RCC 7860 (cell line): ENCODE measurements at regions not wholly inside any gene's neighbourhood (a gene's known extent, or its start where the extent isn't known, plus 50 kb on each side); places are given as distances from the start of the nearest gene placed in this dataset.
"Not testable (repeated sequence)": the region's sequence is repeated elsewhere in the genome, so short reads cannot be mapped to it uniquely, and the experiment has no call there.

Experiments used
- DNase-seq: peaks from one replicate; pipeline ENCODE4 v3.0.0-alpha.2; 2015; ENCODE audit warnings: low spot score
- FAIRE-seq: peaks from 2 replicates; lab custom pipeline; 2012; peaks lifted over from hg19 to GRCh38; lab: Jason Lieb, UNC

DNA sequence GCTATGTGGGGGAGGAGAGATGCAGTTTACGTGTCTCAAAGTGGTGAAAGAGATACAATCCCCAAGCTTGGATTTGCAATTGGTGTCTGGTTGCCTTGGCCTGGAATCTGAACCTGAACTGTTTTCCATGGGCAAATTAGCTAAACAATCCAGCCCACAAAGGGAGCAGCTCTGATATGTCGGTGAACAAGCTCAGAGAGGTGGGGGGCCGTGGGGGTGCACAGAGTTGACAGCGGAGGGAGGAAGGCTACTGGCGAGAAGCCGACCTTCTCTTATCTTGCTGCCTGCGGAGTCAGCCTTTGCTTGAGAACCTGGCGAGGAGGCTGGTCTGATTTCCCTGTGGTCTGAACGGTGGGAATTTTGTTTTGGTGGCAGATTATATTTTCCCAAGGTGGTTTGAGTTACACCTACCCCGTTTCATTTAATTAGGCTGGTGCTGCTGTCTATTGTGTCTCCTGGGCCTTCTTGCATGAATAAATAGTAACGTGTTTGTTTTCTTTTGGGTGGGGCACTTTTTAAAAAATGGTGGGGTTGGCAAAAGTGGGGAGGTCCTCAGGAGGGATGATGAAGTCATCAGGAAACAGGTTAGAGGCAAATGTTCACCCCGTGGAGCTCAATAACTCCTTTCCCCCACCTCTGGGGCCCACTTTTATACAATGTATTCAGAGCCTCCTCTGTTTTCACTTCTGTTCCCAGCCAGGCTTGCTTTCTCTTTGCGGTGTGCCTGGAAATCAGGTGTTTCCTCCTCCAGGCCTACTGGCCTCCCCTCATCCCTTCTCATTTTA, 80.9 kb upstream of the IGFBP5 start:
- DNase-seq (no peak), FAIRE-seq (no peak)

DNA sequence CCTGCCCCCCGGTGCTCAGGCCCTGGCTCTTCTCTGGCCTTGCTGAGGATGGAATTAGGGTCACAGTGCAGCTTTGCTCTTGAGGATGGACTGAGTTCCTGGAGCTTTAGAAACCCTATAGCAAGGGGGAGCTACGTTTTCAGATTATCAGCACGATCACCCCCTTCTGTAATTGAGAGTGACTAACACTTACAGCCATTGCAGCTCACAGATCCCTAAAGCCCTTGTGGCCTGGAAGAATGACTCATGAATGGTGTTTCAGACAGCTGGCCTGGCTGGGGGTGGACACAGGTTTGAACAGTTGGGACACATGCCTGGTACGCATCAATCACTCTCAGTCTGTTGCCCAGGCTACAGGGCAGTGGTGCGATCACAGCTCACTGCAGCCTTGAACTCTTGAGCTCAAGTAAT, 79.7 kb upstream of the IGFBP5 start:
- DNase-seq (peak; percentile 100), FAIRE-seq (peak; percentile 96)

DNA sequence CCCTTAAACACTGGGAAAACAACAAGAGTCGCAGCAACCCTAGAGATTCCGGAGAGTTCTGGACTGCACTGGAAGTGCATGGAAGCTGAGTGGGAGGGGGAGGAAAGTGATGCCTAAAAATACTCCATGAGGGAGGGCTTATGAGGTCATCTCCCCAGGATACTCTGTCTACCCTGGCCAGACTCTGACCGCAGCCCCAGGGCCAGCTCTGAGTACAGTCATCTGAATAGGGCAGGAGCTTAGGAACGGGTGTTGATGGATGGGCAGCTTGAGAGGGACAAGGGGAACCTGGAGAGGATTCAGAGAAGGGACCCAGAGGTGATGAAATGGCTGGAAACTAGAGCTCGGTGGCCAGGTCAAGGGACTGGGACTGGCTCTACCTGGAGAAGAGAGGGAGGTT, 79.3 kb upstream of the IGFBP5 start:
- no peak for FAIRE-seq

DNA sequence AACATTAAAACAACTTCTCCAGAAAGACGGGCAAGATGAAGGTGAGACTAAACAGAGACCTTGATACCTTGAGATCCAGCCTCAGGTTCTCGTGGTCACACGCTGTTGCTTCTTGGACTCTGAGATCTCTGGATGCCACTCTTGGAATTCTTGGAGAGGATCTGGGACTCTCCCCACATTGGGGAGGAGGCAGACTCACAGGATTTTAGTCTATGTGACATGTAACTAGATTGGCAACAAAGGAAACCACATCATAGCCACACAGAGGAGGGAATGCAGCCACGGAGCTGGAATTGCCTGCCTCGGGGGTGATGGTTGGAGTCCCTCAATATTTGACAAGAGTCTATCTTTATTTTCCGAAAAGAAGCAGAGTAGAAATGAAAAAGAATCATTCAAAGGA, 78.8 kb upstream of the IGFBP5 start:
- FAIRE-seq = no peak

More for the DNA sequence above, 79.3 kb upstream of the IGFBP5 start:
- peak; percentile 96 for DNase-seq

DNA sequence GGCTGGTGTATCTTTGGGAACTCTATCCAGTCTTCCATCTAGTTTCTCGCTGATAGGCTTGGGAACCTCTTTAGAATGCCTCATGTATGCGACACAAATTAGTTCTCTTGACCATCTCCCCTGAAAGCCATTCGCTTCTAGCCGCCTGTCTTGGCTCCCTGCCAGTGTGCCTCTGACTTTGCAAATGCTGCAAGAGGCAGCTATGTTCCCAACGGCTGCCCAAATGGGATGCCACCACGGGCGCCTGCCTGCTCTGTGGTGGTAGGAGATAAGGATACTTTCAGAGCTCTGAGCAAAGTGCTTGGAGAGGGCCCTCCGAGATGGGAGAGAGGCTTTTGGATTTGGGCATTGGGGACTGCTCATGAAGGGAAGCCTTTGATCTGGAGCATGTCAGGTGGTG, 77.7 kb upstream of the IGFBP5 start:
- FAIRE-seq (no peak), DNase-seq (no peak)

More for the DNA sequence above, 78.8 kb upstream of the IGFBP5 start:
- peak; percentile 77 for DNase-seq

DNA sequence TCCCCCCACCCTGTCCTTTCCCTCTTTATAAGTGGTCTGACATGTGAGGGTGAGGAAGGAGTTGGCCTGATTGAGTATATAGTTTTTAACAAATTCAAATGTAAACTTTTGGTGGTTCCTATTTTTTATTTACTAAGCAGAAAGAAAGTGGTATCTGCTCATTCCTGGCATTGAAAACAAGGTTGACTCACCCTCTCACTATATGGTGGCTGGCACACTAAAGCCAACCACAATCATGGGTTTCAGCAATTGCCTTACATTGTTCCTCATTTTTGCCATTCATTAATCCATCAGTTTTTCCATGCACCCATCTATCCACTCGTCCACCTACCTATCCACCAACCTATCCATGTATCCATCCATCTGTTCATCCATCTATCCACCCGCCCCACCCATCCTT, 75.4 kb upstream of the IGFBP5 start:
- FAIRE-seq (no peak), DNase-seq (no peak)

DNA sequence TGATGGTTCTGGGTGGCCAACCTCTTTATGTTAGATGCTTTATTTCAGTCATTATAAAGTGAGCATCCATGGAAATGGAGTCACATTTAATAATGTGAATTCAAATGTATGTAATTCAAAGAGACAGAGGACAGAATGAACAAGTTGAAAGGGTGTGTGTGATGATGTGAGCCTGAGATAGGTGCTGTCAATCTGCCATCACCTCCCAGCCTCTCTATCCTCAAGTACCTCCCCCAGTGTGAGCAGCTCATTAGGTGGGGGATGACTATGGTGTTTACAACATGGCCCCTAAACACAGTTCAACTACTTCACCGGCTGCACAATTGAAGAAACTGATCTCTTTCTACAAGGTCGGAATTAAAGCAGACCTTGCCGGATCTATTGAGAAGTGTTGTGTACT, 74.7 kb upstream of the IGFBP5 start:
- FAIRE-seq (no peak), DNase-seq (no peak)

DNA sequence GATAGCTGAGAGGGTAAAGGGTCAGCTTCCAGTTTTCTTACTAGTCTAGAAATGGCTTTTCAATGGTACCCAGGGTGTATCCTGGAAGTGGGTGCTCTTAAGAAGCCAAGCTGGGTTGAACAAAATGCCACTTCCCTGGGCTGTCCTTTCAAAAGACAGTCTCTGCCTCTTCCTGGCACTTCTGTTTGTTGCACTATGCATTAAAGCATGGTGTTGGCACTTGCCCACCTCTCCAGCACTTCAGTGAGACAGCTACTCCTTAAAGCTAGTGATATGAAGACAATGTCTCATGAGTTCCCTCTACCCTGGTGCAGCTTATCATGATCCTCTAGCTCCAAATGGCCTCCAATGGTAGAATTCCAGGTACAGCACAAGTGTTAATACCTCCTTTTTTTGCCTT, 74.3 kb upstream of the IGFBP5 start:
- FAIRE-seq = no peak
- no peak for DNase-seq

DNA sequence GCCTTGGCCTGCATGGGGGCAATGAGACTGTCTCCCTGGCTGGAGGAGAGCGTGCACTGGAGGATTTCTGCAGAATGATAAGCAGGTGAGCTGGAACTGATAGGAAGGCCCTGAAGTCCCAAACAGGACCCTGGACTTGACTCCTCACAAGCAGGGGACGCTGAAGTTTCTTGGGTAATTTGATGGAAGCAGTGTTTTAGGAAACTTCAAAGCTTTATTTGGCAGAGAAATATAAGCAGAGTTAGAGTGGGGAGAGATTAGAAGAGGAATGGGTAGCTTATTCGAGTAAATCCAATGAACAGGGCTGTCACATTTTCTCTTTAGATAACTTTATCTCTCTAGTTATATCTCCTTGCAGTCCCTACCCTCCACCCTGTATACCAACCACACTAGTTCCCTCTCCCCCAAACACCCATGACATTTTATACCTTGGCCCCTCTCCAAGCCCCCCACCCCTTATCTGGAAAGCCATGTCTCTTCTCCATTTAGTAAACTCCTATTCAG, 73.6 kb upstream of the IGFBP5 start:
- FAIRE-seq = no peak
- no peak for DNase-seq

DNA sequence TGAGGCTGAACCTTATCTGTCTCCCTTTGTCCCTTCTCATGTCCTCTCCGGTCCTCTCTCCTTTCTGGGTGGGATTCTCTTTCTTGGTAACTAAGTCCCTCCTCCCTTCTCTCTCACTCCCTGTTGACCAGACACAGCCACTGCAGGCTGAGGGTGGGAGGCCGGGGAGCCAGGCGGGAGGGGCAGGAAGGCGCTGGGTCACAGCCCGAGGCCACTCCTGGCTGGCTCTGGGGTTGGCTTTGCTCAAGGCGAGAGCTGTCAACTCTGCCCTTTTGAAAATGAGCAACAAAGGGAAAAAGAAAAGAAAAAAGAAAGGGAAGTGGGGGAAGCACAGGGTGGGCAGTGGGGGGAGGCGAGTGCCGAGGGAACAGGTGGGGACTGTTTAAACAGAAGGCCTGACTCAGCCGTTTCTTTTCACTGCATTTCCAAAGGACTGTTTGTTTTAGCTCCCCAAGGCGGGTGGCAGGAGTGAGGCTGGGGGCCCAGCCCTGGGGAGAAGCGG, 70.5 kb upstream of the IGFBP5 start:
- DNase-seq (no peak), FAIRE-seq (no peak)

DNA sequence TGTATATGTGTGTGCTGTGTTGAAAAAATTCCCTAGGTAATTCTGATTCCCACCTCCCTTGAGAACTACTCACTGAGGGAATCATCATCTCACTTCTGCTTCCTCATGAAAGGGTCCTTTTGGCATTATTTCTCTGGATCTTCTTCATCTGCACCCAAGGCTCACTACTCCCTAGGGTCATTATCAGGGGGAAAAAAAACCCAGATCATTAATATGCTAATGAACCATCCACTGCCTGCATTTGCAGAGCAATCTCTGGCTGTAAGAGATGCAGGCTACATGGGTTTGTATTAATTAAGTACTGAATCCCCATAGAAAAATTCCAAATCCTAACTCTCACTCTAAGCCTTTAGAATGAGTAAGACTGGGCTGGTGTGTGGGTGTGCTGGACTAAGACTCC, 68.0 kb upstream of the IGFBP5 start:
- no peak for FAIRE-seq
- DNase-seq = no peak

DNA sequence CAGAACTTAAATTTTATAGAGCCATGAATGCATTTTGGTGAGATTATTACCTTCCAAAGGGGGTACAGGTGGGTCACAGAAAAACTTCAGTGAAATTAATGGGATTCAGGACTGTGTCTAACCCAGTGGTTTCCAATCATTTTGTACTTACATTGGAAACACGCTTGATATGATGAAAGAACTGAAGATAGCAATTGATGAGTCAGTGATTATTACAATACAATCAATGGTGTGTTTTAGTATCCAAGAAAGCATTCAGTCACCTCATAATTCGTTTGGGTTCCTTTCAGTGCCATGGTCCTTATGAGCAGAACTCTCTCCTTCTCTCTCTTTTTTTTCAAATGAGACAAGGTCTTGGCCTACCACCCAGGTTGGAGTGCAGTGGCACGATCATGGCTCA, 66.5 kb upstream of the IGFBP5 start:
- DNase-seq (no peak), FAIRE-seq (no peak)

DNA sequence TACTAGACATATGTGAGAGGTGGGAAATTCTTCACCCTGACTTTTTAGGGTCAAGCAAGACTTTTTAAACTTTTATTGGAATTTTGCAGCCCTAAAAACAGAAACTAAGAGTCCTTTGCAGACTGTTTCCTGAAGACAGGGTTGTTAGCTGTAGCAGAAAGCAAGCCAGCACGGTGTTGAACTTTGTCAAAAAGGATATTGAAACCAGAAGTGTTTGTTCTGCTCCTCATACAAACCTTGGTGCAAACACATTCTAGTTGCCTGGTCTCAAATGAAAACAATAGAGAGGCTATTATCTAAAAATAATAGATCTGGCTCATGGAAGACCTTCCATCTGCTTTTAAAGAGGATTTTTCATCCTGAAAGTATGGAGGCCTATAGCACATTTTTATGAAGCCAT, 65.8 kb upstream of the IGFBP5 start:
- no peak for DNase-seq
- FAIRE-seq = no peak

DNA sequence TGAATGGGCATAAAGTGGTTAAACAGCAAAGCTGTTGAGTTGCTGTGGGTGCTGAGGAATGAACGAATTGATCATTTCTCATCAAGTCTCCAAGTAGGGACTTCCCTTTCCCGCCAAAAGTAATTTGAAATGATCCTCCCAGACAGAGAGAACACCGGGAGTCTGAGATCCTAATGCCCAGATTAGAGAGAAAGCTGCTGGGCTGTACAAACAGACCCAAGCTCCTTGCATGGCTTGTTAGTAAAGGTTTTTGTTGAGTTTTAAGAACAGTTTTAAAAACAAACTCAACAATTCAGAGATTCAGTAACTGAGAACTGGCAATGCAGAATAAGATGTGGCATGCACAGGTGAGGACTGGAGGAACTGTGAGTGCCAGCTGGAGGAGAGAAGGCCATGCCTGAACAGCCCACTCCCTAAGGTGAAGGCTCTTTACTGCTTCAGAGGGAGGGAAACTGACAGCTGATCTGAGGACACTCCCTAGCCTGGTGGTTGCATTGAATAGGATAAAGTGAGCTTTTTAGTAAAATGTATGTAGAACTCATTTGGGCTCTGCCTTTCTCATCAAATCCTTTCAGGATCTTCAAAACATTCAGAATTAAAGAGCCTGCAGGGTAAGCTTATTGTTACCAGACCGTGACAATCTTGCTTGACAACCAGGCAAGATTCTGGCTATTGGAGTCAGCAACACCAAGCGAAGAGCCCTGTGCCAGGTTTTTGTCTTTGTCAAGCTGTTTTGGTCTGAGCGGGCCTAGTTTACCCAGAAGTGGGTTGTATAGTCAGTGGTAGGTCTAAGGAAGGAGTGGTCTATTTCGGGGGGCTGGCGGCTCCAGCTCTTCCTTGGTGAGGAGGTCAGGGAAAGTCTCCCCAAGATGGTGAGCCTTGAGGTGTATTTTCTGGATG, 63.2 kb upstream of the IGFBP5 start:
- no peak for FAIRE-seq

DNA sequence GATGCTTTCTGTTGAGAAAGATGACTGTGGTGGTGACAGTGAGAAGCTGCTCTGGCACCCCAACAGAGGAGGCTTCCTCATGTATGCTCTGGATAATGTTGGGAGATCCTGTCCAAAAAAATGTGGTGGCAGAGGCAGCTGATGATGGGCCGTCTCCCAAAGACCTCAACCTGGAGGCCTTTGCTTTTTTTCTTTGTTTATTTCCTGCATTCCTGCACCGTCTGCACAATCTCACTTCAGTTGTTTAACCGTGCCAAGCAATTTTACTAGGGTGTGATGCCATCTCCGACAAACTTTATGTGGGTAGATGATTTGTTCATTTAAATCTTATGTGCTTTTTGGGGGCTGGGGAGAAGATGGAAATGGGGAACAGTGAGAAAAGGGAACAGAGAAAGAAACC, 62.2 kb upstream of the IGFBP5 start:
- FAIRE-seq (no peak), DNase-seq (no peak)

More for the DNA sequence above, 63.2 kb upstream of the IGFBP5 start:
- no peak for DNase-seq

DNA sequence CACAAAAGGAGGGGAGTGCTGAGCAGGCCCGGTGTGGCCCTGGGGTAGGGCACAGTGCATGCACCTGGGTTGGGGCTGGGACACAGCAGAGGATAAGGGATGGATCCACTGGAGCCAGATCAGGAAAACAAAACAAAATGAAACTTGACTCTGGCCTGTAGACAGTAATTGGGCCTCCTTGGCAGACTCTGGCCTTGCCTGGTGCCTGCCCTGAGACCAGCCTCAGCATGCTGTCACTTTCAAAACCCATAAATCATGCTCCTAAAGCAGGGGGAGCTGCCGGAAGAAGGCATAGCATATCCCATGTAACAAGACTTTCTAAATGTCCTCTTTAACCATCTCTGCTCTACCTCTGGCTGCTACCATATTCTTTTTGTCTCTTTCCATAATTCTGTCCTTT, 61.1 kb upstream of the IGFBP5 start:
- DNase-seq = no peak
- FAIRE-seq = no peak

DNA sequence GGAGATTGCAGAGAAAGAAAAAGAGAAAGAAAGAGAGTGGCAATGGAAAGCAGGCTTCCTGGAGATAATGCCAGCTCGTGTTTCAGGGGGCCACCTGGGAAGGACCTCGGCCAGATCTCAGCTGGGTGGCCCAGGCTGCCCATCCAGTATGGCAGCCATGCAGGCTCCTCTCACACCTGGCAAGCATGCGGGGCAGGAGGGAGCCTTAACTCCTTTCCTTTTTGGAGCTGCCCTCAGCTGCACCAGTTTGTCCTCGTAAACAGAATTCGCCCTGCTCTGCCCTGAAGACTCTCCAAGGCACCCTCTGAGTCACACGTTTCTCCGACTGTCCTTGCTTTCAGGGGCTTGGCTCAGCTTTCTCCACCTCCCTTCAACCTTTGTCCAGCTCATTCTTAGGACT, 59.5 kb upstream of the IGFBP5 start:
- FAIRE-seq (no peak), DNase-seq (no peak)

DNA sequence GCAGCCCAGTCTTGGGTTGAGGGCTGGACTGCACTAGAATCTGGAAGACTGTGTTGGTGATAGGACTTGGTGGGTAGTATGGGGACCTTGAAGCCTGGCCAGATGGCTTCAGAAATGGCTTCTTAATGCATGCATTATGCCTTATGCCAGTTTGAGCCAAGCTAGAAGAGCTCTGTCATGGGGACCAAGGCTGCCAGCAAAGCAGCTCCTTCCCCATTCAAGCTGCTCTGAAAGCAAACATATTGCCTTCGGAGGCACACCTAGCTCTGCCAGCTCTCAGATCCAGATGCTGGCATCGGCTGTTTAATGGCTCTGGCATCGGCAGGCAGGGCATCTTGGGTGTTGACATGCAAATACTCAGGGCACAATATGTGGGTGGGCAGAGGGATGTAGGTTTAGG, 59.0 kb upstream of the IGFBP5 start:
- FAIRE-seq (no peak), DNase-seq (no peak)

DNA sequence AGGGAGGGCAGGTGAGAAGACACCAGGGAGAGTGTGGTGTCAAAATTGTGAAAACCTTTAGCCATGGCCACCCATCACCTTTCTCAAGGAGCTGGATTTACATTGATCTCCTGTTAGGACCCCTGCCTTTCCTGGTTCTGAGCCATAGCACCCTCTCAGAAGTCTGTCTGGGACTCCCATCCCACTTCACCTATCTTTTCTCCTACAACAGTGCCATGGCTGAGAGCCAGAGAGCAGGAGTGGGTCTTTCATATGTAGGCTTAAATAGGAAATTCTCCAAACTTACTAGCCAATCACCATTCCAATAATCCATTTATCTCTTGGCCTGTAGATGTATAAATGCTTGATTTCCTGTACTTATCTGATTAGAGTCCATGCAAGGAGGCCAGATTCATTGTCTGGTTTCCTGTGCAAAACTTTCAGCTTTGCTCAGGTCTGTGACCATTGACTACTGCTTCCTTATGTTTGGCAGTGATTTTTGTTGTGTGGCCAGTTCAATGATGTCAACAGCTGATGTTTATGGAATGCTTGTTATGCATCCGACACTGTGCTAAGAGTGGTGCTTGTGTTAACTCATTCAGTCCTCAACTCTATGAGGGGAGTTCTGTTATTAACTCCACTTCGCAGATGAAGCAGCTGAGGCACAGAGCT, 57.6 kb upstream of the IGFBP5 start:
- FAIRE-seq (no peak), DNase-seq (no peak)

DNA sequence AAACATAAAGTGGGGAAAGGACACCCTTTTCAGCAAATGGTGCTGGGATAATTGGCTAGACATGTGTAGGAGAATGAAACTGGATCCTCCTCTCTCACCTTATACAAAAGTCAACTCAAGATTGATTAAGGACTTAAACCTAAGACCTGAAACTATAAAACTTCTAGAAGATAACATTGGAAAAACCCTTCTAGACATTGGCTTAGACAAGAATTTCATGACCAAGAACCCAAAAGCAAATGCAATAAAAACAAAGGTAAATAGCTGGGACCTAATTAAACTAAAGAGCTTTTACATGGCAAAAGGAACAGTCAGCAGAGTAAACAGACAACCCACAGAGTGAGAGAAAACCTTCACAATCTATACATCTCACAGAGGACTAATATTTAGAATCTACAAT, 55.4 kb upstream of the IGFBP5 start:
- not testable (repeated sequence) for FAIRE-seq, DNase-seq

DNA sequence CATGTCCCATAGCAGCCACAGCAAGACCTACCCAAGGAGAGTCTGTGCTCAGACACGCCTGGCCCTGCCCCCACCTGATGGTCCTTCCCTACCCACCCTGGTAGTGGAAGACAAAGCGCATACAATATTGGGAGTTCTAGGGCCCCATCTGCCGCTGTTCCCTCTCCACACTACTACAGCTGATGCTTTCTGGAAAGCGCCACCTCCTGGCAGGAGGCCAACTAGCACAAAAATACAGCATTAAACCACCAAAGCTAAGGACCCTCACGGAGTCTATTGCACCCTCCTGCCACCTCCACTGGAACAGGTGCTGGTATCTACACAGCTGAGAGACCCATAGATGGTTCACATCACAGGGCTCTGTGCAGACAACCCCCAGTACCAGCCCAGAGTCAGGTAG, 50.9 kb upstream of the IGFBP5 start:
- not testable (repeated sequence) for FAIRE-seq, DNase-seq
